GM21786 (cell line): ENCODE measurements at regions not wholly inside any gene's neighbourhood (a gene's known extent, or its start where the extent isn't known, plus 50 kb on each side); places are given as distances from the start of the nearest gene placed in this dataset.
"Not testable (repeated sequence)": the region's sequence is repeated elsewhere in the genome, so short reads cannot be mapped to it uniquely, and the experiment has no call there.

Experiments
- ATAC-seq: cut with Tn5 transposase; IDR thresholded peaks from one replicate; pipeline ENCODE4 v1.9.1; 2021; ENCODE audit not compliant: unreplicated experiment

DNA sequence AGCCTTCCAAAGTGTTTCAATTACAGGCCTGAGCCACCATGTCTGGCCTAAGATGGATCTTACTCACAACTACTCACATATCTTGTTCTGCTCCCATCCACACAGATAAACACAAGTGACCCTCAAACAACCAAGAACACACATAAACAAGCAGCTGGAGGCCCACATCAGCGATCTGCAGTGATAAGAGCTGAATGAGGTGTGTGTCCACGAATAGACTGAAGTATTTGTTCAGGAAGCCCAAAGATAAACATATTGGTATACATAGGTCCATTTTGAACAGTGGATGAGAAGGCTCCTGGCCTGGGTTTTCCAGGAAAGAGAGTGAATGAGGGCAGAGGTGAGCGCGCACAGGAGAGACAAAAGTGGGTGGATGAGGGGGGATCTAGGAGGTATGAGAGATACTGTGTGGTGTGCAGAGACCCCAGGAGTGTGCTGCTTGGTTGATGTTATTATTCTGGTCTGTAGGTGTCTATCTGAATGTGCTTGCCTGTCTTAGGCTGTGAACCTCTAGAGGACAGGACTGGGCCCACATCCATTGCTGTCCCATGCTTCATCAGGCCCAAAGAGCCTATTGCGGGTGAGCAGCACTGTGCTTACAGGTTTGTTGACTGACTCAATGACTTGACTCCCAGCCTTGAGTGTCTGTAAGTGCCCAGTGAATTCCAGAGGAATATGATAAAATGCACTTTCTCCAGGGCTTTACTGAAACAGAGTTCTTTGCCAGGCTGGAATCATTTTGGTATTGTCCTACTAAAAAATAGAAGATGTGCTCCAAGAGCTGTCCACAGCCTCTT lies 79.9 kb upstream of the ATP1A1 start:
- no peak for ATAC-seq

GRCh38 chr1:116297495-116298212 lies 75.4 kb upstream of the ATP1A1 start:
- ATAC-seq, result no peak

DNA sequence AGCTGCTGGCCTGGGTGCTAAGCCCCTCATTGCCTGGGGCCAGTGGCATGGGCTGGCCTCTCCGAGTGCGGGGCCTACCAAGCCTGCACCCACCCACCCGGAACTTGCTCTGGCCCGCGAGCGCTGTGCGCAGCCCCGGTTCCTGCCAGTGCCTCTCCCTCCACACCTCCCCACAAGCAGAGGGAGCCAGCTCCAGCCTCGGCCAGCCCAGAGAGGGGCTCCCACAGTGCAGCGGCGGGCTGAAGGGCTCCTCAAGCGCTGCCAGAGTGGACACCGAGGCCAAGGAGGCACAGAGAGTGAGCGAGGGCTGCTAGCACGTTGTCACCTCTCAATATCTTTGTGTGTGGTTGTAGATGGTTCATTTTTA lies 74.8 kb upstream of the ATP1A1 start:
- ATAC-seq, result not testable (repeated sequence)

DNA sequence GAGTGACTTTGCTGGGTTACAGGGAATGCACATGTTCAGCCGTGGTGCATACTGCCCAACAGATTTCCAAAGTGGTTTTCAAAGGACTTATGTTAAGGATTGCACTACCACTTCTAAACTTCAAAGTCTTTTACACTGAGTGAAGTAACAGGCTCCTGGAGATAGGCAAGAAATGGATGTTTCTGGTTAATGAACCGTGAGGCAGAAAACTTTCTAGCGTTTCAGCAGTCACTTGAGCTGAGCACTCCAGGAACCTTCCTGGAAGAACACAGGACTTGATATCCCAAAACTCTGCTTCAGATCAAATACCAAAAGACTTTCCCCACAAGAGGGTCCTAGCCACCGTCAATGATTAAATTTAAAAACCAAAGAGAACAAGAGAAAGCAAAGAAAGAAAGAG lies 74.3 kb upstream of the ATP1A1 start:
- ATAC-seq, result no peak

DNA sequence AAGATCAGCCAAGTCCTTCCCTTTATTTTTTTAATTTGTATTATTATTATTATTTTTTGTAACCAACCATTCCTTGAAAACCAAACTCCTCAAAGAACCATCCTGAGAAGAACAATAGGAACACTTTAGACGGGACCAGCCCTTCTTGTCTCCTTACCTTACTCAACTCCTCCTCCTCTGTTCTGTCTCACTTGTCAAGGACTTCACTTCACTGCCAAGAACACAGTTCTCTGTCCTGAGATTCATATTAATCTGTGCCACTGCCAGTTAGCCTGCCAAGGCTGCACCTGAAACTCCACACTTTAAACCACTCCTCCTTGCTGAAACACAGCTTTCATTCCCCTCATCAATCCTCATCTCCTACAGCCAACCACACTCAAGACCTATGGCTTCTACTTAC lies 73.8 kb upstream of the ATP1A1 start:
- no peak for ATAC-seq

- ATAC-seq, result no peak
These were observed 70.8 kb upstream of the ATP1A1 start for GRCh38 chr1:116302281-116302680.

DNA sequence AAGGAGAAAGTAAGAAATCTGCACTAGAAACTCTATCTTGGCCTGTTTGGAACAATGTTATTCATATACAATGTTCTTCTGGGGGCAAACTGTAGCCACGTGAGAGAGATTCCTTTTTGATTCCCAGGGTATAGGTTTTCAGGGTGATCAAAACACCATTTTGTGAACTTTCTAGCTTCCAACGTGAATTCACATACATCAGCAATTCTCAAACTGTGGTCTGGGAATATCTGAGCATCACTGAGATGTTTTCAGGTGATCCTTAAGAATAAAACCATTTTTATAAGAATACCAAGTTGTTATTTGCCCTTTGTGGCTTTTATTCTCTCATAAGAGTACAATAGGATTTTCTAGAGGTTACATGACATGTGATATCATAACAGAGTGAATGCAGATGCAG lies 66.9 kb upstream of the ATP1A1 start:
- ATAC-seq, result no peak

- ATAC-seq, result no peak
These were observed 66.1 kb upstream of the ATP1A1 start for GRCh38 chr1:116306840-116307442.

- no peak for ATAC-seq
These were observed 64.8 kb upstream of the ATP1A1 start for GRCh38 chr1:116308276-116308675.

DNA sequence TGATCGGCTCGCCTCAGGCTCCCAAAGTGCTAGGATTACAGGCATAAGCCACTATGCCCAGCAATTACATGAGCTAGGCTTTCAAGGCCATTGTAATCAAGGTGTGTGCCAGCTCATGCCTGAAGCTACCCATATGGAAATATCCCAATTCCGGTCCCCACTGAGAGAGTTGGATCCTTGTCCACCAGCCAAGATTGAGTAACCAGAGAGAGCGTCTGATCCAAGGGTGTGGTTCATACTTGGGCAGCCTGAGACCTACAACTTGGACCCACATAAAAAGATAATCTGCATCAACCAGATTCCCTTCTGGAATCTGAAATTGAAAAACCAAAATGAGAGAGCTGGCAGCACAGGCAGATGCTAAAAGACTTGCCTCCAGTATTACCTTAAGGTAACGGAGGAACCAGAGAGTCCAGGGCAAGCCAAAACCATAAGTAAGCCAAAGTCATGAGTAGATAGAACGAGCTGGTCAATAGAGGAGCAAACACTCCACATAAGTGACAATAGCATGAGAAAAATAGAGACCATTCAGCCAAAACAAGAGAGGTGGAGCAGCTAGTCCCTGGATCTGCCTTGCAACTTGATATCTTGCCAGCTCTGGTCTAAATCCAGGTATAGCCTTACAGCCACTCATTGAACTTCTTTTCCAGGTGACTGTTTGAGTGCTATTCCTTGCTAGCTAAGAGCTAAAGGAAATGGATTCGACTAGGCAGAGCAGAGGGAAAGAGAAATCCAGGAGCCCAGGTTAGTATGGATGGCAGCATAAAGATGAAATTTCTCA lies 63.8 kb upstream of the ATP1A1 start:
- ATAC-seq, result no peak

GRCh38 chr1:116310180-116310579 lies 62.9 kb upstream of the ATP1A1 start:
- no peak for ATAC-seq

DNA sequence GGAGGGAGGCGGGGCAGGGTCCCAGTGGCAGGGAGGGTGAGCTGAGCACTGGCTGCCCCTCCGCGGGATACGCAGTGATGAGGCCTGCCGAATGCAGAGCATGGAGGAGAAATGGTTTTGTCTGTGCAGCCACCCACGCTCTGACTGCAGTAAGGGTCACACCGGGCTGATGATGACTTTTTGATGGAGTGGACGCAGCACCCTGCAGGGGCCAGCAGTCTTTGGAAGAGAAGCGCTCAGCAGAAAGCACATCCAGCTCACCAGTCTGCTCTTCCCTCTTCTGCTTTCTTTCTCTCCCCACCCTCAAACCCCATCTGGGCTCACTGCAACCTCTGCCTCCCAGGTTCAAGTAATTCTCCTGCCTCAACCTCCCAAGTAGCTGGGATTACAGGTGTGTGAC lies 61.9 kb upstream of the ATP1A1 start:
- no peak for ATAC-seq

DNA sequence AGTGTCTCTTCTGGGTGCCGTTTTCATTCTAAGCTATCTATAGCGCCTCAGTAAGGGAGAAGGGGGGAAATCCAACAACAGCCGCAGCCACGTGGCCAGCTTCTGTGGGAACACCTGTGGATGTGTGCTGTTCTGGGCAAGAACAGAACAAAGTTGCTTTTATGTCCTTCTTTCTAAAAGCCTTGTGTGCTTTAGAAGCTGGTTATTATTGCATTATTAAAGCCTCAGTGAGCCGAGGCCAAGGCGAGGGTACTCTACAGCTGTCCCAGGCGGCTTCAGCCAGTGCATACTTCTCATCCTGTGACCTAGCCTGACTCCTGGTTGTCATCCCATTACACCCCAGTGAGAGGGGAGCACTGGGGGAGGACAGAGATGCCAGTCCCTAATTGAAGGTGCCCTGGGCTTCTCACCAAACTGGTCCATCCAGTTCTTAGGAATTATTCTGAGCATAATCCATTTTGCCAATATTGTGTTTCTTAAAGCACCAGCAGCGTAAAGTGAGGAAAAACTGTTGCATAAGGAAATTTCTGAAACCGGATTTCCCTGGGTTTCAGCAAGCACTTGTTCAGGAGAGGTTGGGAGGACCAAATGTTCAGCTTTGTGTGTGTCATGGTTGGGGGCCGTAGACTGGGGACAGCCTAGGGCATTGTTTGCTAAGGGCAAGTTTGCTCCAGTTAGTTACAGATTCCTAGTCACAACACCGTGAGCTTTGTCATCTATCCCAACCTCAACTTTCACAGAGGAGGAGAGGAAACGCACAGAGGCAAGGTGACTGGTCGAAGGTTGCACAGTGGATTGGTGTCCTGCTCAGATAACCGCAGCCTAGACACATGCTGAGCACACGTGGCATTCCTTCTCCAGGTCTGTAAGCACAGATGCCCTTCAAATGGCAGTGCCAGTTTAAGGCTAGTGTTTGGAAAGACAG lies 61.0 kb upstream of the ATP1A1 start:
- no peak for ATAC-seq

- no peak for ATAC-seq
These were observed 60.4 kb upstream of the ATP1A1 start for GRCh38 chr1:116312681-116313069.

DNA sequence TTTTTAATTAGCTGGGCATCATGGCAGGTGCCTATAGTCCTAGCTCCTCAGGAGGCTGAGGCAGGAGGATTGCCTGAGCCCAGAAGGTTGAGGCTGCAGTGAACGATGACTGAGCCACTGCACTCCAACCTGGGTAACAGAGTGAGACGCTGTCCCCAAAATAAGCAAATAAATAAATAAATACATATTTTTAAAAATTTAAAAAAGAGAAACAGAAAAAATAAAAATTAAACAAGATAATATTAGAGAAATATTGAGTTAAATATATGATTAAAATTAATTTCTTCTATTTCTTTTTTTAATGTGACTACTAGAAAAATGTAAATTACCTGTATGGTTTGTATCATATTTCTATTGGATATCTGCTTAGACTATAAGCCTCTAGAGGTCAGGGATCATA lies 59.3 kb upstream of the ATP1A1 start:
- no peak for ATAC-seq

DNA sequence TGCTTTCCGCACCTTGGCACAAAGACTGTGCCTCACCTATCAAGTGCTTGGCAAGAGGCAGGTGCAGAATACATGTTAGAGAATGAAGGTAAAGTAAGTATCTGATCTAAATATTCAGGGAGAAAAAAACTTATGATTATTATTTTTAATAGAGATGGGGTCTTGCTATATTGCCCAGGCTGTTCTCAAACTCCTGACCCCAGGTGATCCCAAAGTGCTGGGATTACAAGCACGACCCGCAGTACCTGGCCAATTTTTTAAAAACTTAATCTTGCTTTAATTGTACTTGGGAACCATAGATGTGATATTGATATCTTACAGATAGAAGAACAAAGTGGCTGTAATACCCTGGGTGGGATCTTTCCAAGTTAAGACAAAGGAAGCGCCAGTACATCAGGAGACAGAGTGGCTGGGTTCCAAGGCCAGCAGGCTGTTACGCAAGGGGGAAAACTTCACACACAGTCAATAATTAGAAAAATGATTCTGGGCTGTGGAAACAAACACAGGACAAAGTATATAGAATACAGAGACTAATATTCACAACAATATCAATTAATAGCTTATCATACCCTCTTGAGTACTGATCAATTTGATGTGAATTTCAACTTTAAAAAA lies 58.6 kb upstream of the ATP1A1 start:
- ATAC-seq, result no peak

DNA sequence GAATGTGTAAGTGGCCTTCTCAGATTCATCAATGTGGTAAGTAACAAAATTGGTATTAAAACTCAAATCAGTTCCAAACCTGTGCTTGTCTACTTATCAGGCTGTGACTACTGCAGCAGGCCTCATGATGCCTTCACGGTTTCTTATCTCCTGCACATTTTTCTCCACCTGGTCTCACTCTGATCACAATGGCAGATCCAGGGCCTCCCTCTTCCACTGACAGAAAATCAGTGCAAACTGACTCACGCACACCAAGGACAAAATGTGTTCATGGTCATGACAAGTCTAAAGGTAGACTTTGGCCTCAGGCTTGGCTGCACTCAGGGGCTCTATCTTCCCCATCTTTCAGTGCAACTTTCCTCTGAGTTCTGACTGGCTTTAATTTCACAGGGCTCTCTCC lies 56.7 kb upstream of the ATP1A1 start:
- no peak for ATAC-seq

- ATAC-seq, result no peak
These were observed 54.1 kb upstream of the ATP1A1 start for GRCh38 chr1:116318897-116319296.

- ATAC-seq, result no peak
These were observed 52.2 kb upstream of the ATP1A1 start for GRCh38 chr1:116320874-116321273.

- no peak for ATAC-seq
These were observed 51.3 kb upstream of the ATP1A1 start for GRCh38 chr1:116321766-116322175.
